ENCODE measurements at regions not wholly inside any gene's neighbourhood (a gene's known extent, or its start where the extent isn't known, plus 50 kb on each side); places are given as distances from the start of the nearest gene placed in this dataset.

- Histone ChIP-seq H3K36me3 (ENCODE audit: insufficient read depth, low read length) (no peaks in the 10 kb centered on the region), H3K4me1 (ENCODE audit: insufficient read depth, low read length) (no peaks in the 10 kb centered on the region), H3K4me3 (ENCODE audit: low read depth in 1 of 2, low read length in 2 of 2) (no peak overlapping the region), H3K27me3 (ENCODE audit: insufficient read depth, low read length, poor library complexity) (peaks cover 4% of the 10 kb centered on the region), H3K9me3 (ENCODE audit: insufficient read depth, low read length, severe bottlenecking) (no peaks in the 10 kb centered on the region), H3K4me2 (ENCODE audit: insufficient read depth, low read length) (no peak overlapping the region), H3K27ac (ENCODE audit: low read length) (no peak overlapping the region), H2AFZ (ENCODE audit: low read depth, low read length) (no peak overlapping the region), H4K20me1 (ENCODE audit: insufficient read depth, low read length) (no peaks in the 10 kb centered on the region), H3K79me2 (ENCODE audit: insufficient read depth, low read length) (no peaks in the 10 kb centered on the region), H3K9ac (ENCODE audit: low read depth, low read length) (no peak overlapping the region)
- no peak for DNase-seq
- no peak for TF ChIP-seq EZH2 (IDR thresholded peaks at IDR 0.05; ENCODE audit: borderline replicate concordance, low read depth, low read length, severe bottlenecking)
- TF ChIP-seq CTCF (IDR thresholded peaks at IDR 0.05; ENCODE audit: borderline replicate concordance, extremely low read depth, low read length, poor library complexity, severe bottlenecking) = no peak
- no peak for ATAC-seq (ENCODE audit: insufficient read depth, low read depth)
Measured at GRCh38 chr10:128519581-128519980, 393.4 kb upstream of the MKI67 start.

- TF ChIP-seq EZH2 (IDR thresholded peaks at IDR 0.05; ENCODE audit: borderline replicate concordance, low read depth, low read length, severe bottlenecking) (no peak), CTCF (IDR thresholded peaks at IDR 0.05; ENCODE audit: borderline replicate concordance, extremely low read depth, low read length, poor library complexity, severe bottlenecking) (no peak)
- ATAC-seq (ENCODE audit: insufficient read depth, low read depth) = no peak
- H3K27ac ChIP-seq (ENCODE audit: low read length) = no peak overlapping the region
Measured at GRCh38 chr10:128520211-128520815, 394.1 kb upstream of the MKI67 start.

GRCh38 chr10:128522551-128523308, 396.5 kb upstream of the MKI67 start:
- no peaks in the 10 kb centered on the region for H4K20me1 ChIP-seq (ENCODE audit: insufficient read depth, low read length)
- H3K27ac ChIP-seq (ENCODE audit: low read length) = no peak overlapping the region
- ATAC-seq (ENCODE audit: insufficient read depth, low read depth) (no peak), DNase-seq (no peak)
- H3K4me2 ChIP-seq (ENCODE audit: insufficient read depth, low read length) = no peak overlapping the region
- no peaks in the 10 kb centered on the region for H3K4me1 ChIP-seq (ENCODE audit: insufficient read depth, low read length)
- H2AFZ ChIP-seq (ENCODE audit: low read depth, low read length) = no peak overlapping the region
- no peaks in the 10 kb centered on the region for H3K79me2 ChIP-seq (ENCODE audit: insufficient read depth, low read length)
- no peaks in the 10 kb centered on the region for H3K36me3 ChIP-seq (ENCODE audit: insufficient read depth, low read length)
- H3K9ac ChIP-seq (ENCODE audit: low read depth, low read length) = no peak overlapping the region
- no peaks in the 10 kb centered on the region for H3K9me3 ChIP-seq (ENCODE audit: insufficient read depth, low read length, severe bottlenecking)
- TF ChIP-seq EZH2 (IDR thresholded peaks at IDR 0.05; ENCODE audit: borderline replicate concordance, low read depth, low read length, severe bottlenecking) (no peak), CTCF (IDR thresholded peaks at IDR 0.05; ENCODE audit: borderline replicate concordance, extremely low read depth, low read length, poor library complexity, severe bottlenecking) (no peak)
- H3K27me3 ChIP-seq (ENCODE audit: insufficient read depth, low read length, poor library complexity) = peaks cover 9% of the 10 kb centered on the region
- H3K4me3 ChIP-seq (ENCODE audit: low read depth in 1 of 2, low read length in 2 of 2) = no peak overlapping the region

More at GRCh38 chr10:128520211-128520815, 394.1 kb upstream of the MKI67 start:
- Histone ChIP-seq H3K27me3 (ENCODE audit: insufficient read depth, low read length, poor library complexity) (peaks cover 4% of the 10 kb centered on the region), H3K4me2 (ENCODE audit: insufficient read depth, low read length) (no peak overlapping the region), H3K4me1 (ENCODE audit: insufficient read depth, low read length) (no peaks in the 10 kb centered on the region), H3K4me3 (ENCODE audit: low read depth in 1 of 2, low read length in 2 of 2) (no peak overlapping the region), H4K20me1 (ENCODE audit: insufficient read depth, low read length) (no peaks in the 10 kb centered on the region), H3K9ac (ENCODE audit: low read depth, low read length) (no peak overlapping the region), H3K36me3 (ENCODE audit: insufficient read depth, low read length) (no peaks in the 10 kb centered on the region), H3K9me3 (ENCODE audit: insufficient read depth, low read length, severe bottlenecking) (no peaks in the 10 kb centered on the region), H2AFZ (ENCODE audit: low read depth, low read length) (no peak overlapping the region), H3K79me2 (ENCODE audit: insufficient read depth, low read length) (no peaks in the 10 kb centered on the region)
- DNase-seq = no peak
